Right atrium auricular region (tissue), 2 donors: ENCODE measurements at regions not wholly inside any gene's neighbourhood (a gene's known extent, or its start where the extent isn't known, plus 50 kb on each side); places are given as distances from the start of the nearest gene placed in this dataset.

Experiments used
- DNase-seq: peaks from one replicate; pipeline ENCODE4 v3.0.0-alpha.2; 2019; ENCODE audit warnings: low spot score
- H3K27ac ChIP-seq, 2 donors: fragments of 200-600 bp; sonication (generic); 1 replicate in 1 of 2; 2 replicates in 1 of 2; pipeline ENCODE4 v1.5.1; 2016 to 2019
- H3K27me3 ChIP-seq, 2 donors: fragments of 200-600 bp; sonication (generic); one replicate each; pipeline versions ENCODE4 v1.5.1 to v1.6.0; 2017 to 2019
- H3K36me3 ChIP-seq: fragments of 200-600 bp; sonication (generic); one replicate; pipeline ENCODE4 v1.5.1; 2016
- H3K4me1 ChIP-seq, 2 donors: fragments of 200-600 bp; sonication (generic); one replicate each; pipeline versions ENCODE4 v1.5.1 to v1.6.0; 2017 to 2019
- H3K4me3 ChIP-seq, 2 donors: fragments of 200-600 bp; sonication (generic); 1 replicate in 1 of 2; 2 replicates in 1 of 2; pipeline ENCODE4 v1.5.1; 2017 to 2019; ENCODE audit warnings: mild to moderate bottlenecking in 1 of 2, moderate library complexity in 1 of 2
- H3K9me3 ChIP-seq, 2 donors: fragments of 200-600 bp; sonication (generic); one replicate each; pipeline ENCODE4 v1.5.1; 2019
- CTCF ChIP-seq, 2 donors: fragments of 200-600 bp; sonication (generic); IDR thresholded peaks; one replicate each; pipeline ENCODE4 v1.5.1; 2019; ENCODE audit warnings: antibody characterized with exemption in 2 of 2

GRCh38 chr3:56909349-56909748 is 107.6 kb upstream of the ARHGEF3 start:
- Histone ChIP-seq H3K27me3 (no peaks in the 10 kb centered on the region), H3K9me3 (no peaks in the 10 kb centered on the region), H3K4me1 (peaks cover 0 to 10% of the 10 kb centered on the region in 2 donors), H3K4me3 (no peak overlapping the region), H3K27ac (no peak overlapping the region), H3K36me3 (no peaks in the 10 kb centered on the region)
- no peak for TF ChIP-seq CTCF (IDR thresholded peaks at IDR 0.05)
- no peak for DNase-seq

- TF ChIP-seq CTCF (IDR thresholded peaks at IDR 0.05), result no peak
- no peaks in the 10 kb centered on the region for H3K9me3 ChIP-seq
- no peaks in the 10 kb centered on the region for H3K36me3 ChIP-seq
- H3K4me3 ChIP-seq, result no peak overlapping the region
- no peak for DNase-seq
- no peak overlapping the region for H3K27ac ChIP-seq
- no peaks in the 10 kb centered on the region for H3K27me3 ChIP-seq
- peaks cover 0 to 10% of the 10 kb centered on the region in 2 donors for H3K4me1 ChIP-seq
Observed at GRCh38 chr3:56908004-56908403, 106.3 kb upstream of the ARHGEF3 start.

GRCh38 chr3:56904552-56905215 is 102.9 kb upstream of the ARHGEF3 start:
- no peak for TF ChIP-seq CTCF (IDR thresholded peaks at IDR 0.05)
- DNase-seq, result no peak
- Histone ChIP-seq H3K27me3 (no peaks in the 10 kb centered on the region), H3K4me3 (no peak overlapping the region), H3K36me3 (no peaks in the 10 kb centered on the region), H3K27ac (no peak overlapping the region), H3K9me3 (no peaks in the 10 kb centered on the region), H3K4me1 (no peaks in the 10 kb centered on the region)

GRCh38 chr3:56903231-56903782 is 101.6 kb upstream of the ARHGEF3 start:
- no peak for TF ChIP-seq CTCF (IDR thresholded peaks at IDR 0.05)
- Histone ChIP-seq H3K9me3 (no peaks in the 10 kb centered on the region), H3K4me3 (no peak overlapping the region), H3K27ac (no peak overlapping the region), H3K27me3 (no peaks in the 10 kb centered on the region), H3K36me3 (no peaks in the 10 kb centered on the region), H3K4me1 (no peaks in the 10 kb centered on the region)
- no peak for DNase-seq

- no peaks in the 10 kb centered on the region for H3K36me3 ChIP-seq
- no peak overlapping the region for H3K27ac ChIP-seq
- no peak overlapping the region for H3K4me3 ChIP-seq
- no peaks in the 10 kb centered on the region for H3K4me1 ChIP-seq
- no peaks in the 10 kb centered on the region for H3K27me3 ChIP-seq
- no peaks in the 10 kb centered on the region for H3K9me3 ChIP-seq
- TF ChIP-seq CTCF (IDR thresholded peaks at IDR 0.05), result no peak
- no peak for DNase-seq
Observed at GRCh38 chr3:56902468-56903160, 100.9 kb upstream of the ARHGEF3 start.
